HEK293 (cell line): ENCODE measurements at regions not wholly inside any gene's neighbourhood (a gene's known extent, or its start where the extent isn't known, plus 50 kb on each side); places are given as distances from the start of the nearest gene placed in this dataset.

Experiments used
- CTCF ChIA-PET: fragments of 350-600 bp; formaldehyde crosslinking; extraction: SDS; loops from one replicate; lab custom pipeline; 2021; ENCODE audit warnings: antibody characterized with exemption; lab: Yijun Ruan, JAX
- POLR2A ChIA-PET: fragments of 300-600 bp; formaldehyde crosslinking; extraction: SDS; loops from one replicate; lab custom pipeline; 2020; ENCODE audit warnings: antibody characterized with exemption, inconsistent platforms; lab: Yijun Ruan, JAX
- H3K27ac ChIP-seq: fragments of 200-500 bp; sonication (Bioruptor generic); 2 replicates; pipeline ENCODE4 v1.5.1; 2014; ENCODE audit warnings: low read depth, low read length, control low read depth, inconsistent platforms; ENCODE audit errors: extremely low read depth
- H3K36me3 ChIP-seq, 2 experiments: fragments of 200-500 bp in 1 of 2; sonication (Bioruptor generic) in 1 of 2; 1 replicate in 1 of 2; 2 replicates in 1 of 2; pipeline ENCODE4 v1.5.1; 2014 to 2017; ENCODE audit warnings: inconsistent platforms in 2 of 2, low read length in 2 of 2; ENCODE audit not compliant: control insufficient read depth in 2 of 2, insufficient read depth in 1 of 2
- H3K4me1 ChIP-seq: fragments of 200-500 bp; sonication (Bioruptor generic); 2 replicates; pipeline ENCODE4 v1.5.1; 2014; ENCODE audit warnings: mild to moderate bottlenecking, low read length, inconsistent platforms; ENCODE audit not compliant: control insufficient read depth, insufficient read depth
- H3K4me3 ChIP-seq: 2 replicates; pipeline ENCODE4 v1.5.1; 2011; ENCODE audit warnings: low read depth, mild to moderate bottlenecking, control low read depth, low read length, moderate library complexity
- H3K9me3 ChIP-seq: fragments of 200-500 bp; sonication (Bioruptor generic); 2 replicates; pipeline ENCODE4 v1.5.1; 2014; ENCODE audit warnings: low read depth, low read length, inconsistent platforms; ENCODE audit not compliant: control insufficient read depth, insufficient read depth
- EGR2 ChIP-seq: fragments of 450-650 bp; formaldehyde crosslinking; IDR thresholded peaks from 2 replicates; pipeline ENCODE4 v1.5.1; 2016; ENCODE audit warnings: low read depth, missing biosample characterization, missing genetic modification characterization
- GLI2 ChIP-seq: fragments of 450-650 bp; formaldehyde crosslinking; IDR thresholded peaks from 2 replicates; pipeline ENCODE4; 2017; ENCODE audit warnings: missing biosample characterization, missing genetic modification characterization, low read depth, borderline replicate concordance
- KLF7 ChIP-seq: fragments of 450-650 bp; formaldehyde crosslinking; IDR thresholded peaks from 2 replicates; pipeline ENCODE4 v1.5.1; 2016; ENCODE audit warnings: missing biosample characterization, missing genetic modification characterization, borderline replicate concordance
- KLF9 ChIP-seq: fragments of 450-650 bp; formaldehyde crosslinking; IDR thresholded peaks from 2 replicates; pipeline ENCODE4 v1.5.1; 2016; ENCODE audit warnings: missing biosample characterization, missing genetic modification characterization, low read depth
- MZF1 ChIP-seq: fragments of 450-650 bp; formaldehyde crosslinking; IDR thresholded peaks from 2 replicates; pipeline ENCODE4 v1.5.1; 2017; ENCODE audit warnings: missing biosample characterization, missing genetic modification characterization, borderline replicate concordance
- ZBTB21 ChIP-seq: fragments of 450-650 bp; formaldehyde crosslinking; IDR thresholded peaks from 2 replicates; pipeline ENCODE4 v1.5.1; 2017; ENCODE audit warnings: missing biosample characterization, missing genetic modification characterization
- ZFP69B ChIP-seq: fragments of 450-650 bp; formaldehyde crosslinking; IDR thresholded peaks from 2 replicates; pipeline ENCODE4 v1.5.1; 2016; ENCODE audit warnings: missing biosample characterization, missing genetic modification characterization
- ZNF121 ChIP-seq: fragments of 450-650 bp; formaldehyde crosslinking; IDR thresholded peaks from 2 replicates; pipeline ENCODE4 v1.5.1; 2016; ENCODE audit warnings: missing biosample characterization, missing genetic modification characterization
- ZNF140 ChIP-seq: fragments of 450-650 bp; formaldehyde crosslinking; IDR thresholded peaks from 2 replicates; pipeline ENCODE4 v1.5.1; 2016; ENCODE audit warnings: missing biosample characterization, missing genetic modification characterization
- ZNF211 ChIP-seq: fragments of 450-650 bp; formaldehyde crosslinking; IDR thresholded peaks from 2 replicates; pipeline ENCODE4 v1.5.1; 2016; ENCODE audit warnings: low read depth, missing biosample characterization, missing genetic modification characterization
- ZNF23 ChIP-seq: fragments of 450-650 bp; formaldehyde crosslinking; IDR thresholded peaks from 2 replicates; pipeline ENCODE4 v1.5.1; 2016; ENCODE audit warnings: missing biosample characterization, missing genetic modification characterization, borderline replicate concordance
- ZNF280C ChIP-seq: fragments of 450-650 bp; formaldehyde crosslinking; IDR thresholded peaks from 2 replicates; pipeline ENCODE4 v1.5.1; 2016; ENCODE audit warnings: missing biosample characterization, missing genetic modification characterization
- ZNF335 ChIP-seq: fragments of 450-650 bp; formaldehyde crosslinking; conservative IDR thresholded peaks from 2 replicates; pipeline ENCODE4 v1.5.1; 2016; ENCODE audit warnings: missing biosample characterization, missing genetic modification characterization
- ZNF391 ChIP-seq: fragments of 450-650 bp; formaldehyde crosslinking; IDR thresholded peaks from 2 replicates; pipeline ENCODE4 v1.5.1; 2016; ENCODE audit warnings: low read depth, missing biosample characterization, missing genetic modification characterization, borderline replicate concordance
- ZNF394 ChIP-seq: fragments of 450-650 bp; formaldehyde crosslinking; IDR thresholded peaks from 2 replicates; pipeline ENCODE4 v1.5.1; 2016; ENCODE audit warnings: missing biosample characterization, missing genetic modification characterization, mild to moderate bottlenecking, moderate library complexity, borderline replicate concordance
- ZNF404 ChIP-seq: fragments of 450-650 bp; formaldehyde crosslinking; IDR thresholded peaks from 2 replicates; pipeline ENCODE4 v1.5.1; 2017; ENCODE audit warnings: missing biosample characterization, missing genetic modification characterization
- ZNF514 ChIP-seq: fragments of 450-650 bp; formaldehyde crosslinking; IDR thresholded peaks from 2 replicates; pipeline ENCODE4 v1.5.1; 2016; ENCODE audit warnings: missing biosample characterization, missing genetic modification characterization
- ZNF518A ChIP-seq: fragments of 450-650 bp; formaldehyde crosslinking; conservative IDR thresholded peaks from 2 replicates; pipeline ENCODE4 v1.5.1; 2016; ENCODE audit warnings: low read depth, missing biosample characterization, missing genetic modification characterization
- ZNF529 ChIP-seq: fragments of 450-650 bp; formaldehyde crosslinking; IDR thresholded peaks from 2 replicates; pipeline ENCODE4 v1.5.1; 2017; ENCODE audit warnings: missing genetic modification characterization, missing biosample characterization; ENCODE audit not compliant: insufficient replicate concordance
- ZNF629 ChIP-seq: fragments of 450-650 bp; formaldehyde crosslinking; IDR thresholded peaks from 2 replicates; pipeline ENCODE4 v1.5.1; 2017; ENCODE audit warnings: missing biosample characterization, missing genetic modification characterization
- ZNF785 ChIP-seq: fragments of 450-650 bp; formaldehyde crosslinking; IDR thresholded peaks from 2 replicates; pipeline ENCODE4 v1.5.1; 2016; ENCODE audit warnings: missing biosample characterization, missing genetic modification characterization
- ZNF791 ChIP-seq: fragments of 450-650 bp; formaldehyde crosslinking; IDR thresholded peaks from 2 replicates; pipeline ENCODE4 v1.5.1; 2016; ENCODE audit warnings: missing biosample characterization, missing genetic modification characterization

DNA sequence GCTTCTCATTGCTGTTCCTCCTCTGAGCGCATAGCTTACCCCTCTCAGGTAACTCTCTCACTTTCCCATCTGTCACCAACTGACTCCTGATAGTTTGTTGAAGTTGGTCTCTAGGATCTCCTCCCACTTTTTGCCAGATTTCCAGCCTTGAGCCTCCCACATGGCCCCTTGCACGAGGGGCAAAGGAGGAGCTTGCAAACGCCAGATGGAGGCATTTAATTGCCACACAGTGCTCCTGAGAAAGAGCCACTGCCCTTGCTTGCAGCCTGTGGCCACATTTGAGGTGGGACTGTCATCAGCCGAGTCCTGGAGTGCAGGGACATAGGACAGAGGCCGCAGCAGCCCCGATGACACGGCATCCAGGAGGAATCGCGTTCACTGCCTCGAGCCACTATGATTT is 348.7 kb downstream of the SMOC2 start (continued):
- TF ChIP-seq ZNF280C (tag by site-specific recombination): no peak

DNA sequence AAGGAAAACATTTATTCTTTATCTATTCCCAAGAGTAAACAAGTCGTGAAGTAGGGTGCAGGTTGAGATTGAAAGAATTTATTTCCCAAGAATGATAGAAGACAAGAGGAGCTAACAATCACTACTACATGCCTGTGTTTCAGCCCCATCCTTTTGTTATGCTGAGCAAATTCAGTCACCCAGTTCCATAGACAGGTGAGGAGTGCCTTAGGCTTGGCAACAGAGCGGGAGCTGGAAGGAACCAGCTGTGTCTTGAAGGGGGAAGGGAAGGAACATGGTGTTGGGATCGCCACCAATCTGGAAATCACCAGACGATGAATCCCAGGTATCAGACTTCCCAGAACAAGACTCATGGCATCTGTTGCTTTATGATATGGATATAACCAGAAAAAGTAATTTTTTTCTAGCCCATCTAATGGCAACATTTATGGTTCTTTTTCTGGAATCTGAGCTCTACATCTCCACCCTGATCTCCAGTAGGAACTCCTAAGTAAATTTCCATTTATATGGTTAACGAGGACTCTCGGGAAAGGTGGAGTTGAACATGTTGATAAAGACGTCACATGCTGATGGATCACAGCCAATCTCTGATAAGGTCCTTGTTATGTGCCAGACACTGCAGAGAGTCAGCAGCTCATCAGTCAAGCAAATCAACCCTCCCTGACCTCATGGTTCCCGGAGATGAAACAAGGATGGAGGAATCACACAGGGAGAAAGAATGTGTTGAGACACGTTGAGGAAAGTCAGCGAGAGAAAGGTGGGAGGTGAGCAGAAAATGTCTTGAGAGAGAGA is 344.9 kb downstream of the SMOC2 start:
- no peaks in the 10 kb centered on the region for H3K9me3 ChIP-seq
- POLR2A ChIA-PET: no interaction called here
- no peak for TF ChIP-seq KLF7
- no peak for TF ChIP-seq ZNF335
- no peak for TF ChIP-seq GLI2 (tag by site-specific recombination)
- no peak for TF ChIP-seq ZNF121 (tag by site-specific recombination)
- no peak for TF ChIP-seq ZNF529
- no peak for TF ChIP-seq ZNF629
- TF ChIP-seq EGR2 (tag by site-specific recombination): no peak
- no peak for TF ChIP-seq ZNF140 (tag by site-specific recombination)
- no peak for TF ChIP-seq KLF9 (tag by site-specific recombination)
- TF ChIP-seq ZNF514 (tag by site-specific recombination): no peak
- TF ChIP-seq ZNF211: no peak
- TF ChIP-seq ZNF23 (tag by site-specific recombination): no peak
- CTCF ChIA-PET: interaction anchor here (0.7 to 1.0 kb wide), 2 partner anchors 18 to 74 kb away, joined by 3 read pairs; no protein-coding TSS in a partner anchor
- no peaks in the 10 kb centered on the region for H3K4me1 ChIP-seq
- H3K4me3 ChIP-seq: no peak overlapping the region
- H3K27ac ChIP-seq: no peak overlapping the region
- no peaks in the 10 kb centered on the region for H3K36me3 ChIP-seq

DNA sequence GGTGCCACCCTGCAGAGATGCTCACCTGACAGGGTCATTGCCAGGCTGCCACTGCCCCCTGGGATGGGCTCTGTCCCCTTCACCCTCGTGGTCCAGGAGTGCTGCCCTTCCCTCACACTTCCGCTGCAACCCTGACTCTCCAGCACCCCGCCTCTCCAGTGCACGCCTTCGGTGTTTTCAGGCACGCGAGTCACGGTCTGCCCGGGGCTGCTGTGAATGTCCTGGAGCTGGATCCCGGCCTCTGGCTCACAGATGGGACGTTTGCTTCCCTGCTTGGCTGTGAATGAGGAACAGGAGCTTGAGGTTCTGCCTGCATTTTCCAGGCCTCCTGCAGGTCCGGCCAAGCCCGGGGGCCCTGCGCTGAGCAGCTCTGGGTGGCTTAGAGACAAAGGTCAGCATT is 343.4 kb downstream of the SMOC2 start:
- H3K4me1 ChIP-seq: no peaks in the 10 kb centered on the region
- POLR2A ChIA-PET: no interaction called here
- H3K9me3 ChIP-seq: no peaks in the 10 kb centered on the region
- TF ChIP-seq MZF1 (tag by site-specific recombination) (no peak), ZNF394 (tag by site-specific recombination) (no peak)
- TF ChIP-seq, all 188 proteins: peak for 0
- no peak overlapping the region for H3K4me3 ChIP-seq
- H3K27ac ChIP-seq: no peak overlapping the region
- CTCF ChIA-PET: interaction anchor here (1.0 kb wide), 1 partner anchor 72 kb away, joined by 3 read pairs; no protein-coding TSS in a partner anchor
- no peaks in the 10 kb centered on the region for H3K36me3 ChIP-seq

GRCh38 chr6:168783720-168784119 is 342.7 kb downstream of the SMOC2 start:
- POLR2A ChIA-PET: no interaction called here
- H3K4me1 ChIP-seq: no peaks in the 10 kb centered on the region
- no peaks in the 10 kb centered on the region for H3K36me3 ChIP-seq
- H3K9me3 ChIP-seq: no peaks in the 10 kb centered on the region
- CTCF ChIA-PET: no interaction called here
- H3K4me3 ChIP-seq: no peak overlapping the region
- no peak overlapping the region for H3K27ac ChIP-seq
- TF ChIP-seq ZNF391: no peak
- TF ChIP-seq ZNF404 (tag by site-specific recombination): no peak
- TF ChIP-seq KLF9 (tag by site-specific recombination): no peak
- no peak for TF ChIP-seq ZFP69B (tag by site-specific recombination)
- TF ChIP-seq ZNF791: no peak
- TF ChIP-seq ZNF518A: no peak
- TF ChIP-seq ZBTB21 (tag by site-specific recombination): no peak
- no peak for TF ChIP-seq ZNF785 (tag by site-specific recombination)
